HG03066 (cell line): ENCODE measurements at regions not wholly inside any gene's neighbourhood (a gene's known extent, or its start where the extent isn't known, plus 50 kb on each side); places are given as distances from the start of the nearest gene placed in this dataset.

Experiments used
- ATAC-seq: cut with Tn5 transposase; IDR thresholded peaks from one replicate; pipeline ENCODE4 v1.9.1; 2021; ENCODE audit warnings: low read depth; ENCODE audit not compliant: unreplicated experiment

DNA sequence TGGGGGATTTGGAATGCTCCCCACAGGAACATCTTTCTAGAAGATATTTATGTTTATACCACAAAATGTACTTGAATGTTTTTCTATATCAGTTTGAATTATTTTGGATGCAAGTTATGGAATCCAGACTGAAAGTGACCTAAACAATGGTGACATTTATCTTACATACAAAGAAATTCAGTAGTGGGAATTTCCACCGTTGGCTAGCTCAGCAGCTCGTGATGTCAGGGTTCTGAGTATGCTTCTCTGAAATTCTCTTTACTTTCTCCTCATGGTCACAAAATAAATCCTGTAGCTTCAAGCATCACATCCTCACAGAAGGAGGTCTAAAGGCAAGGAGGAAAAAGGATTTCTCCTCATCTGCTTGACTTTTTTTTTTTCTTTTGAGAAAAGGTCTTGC lies 105.3 kb downstream of the AKAIN1 start:
- ATAC-seq: no peak

DNA sequence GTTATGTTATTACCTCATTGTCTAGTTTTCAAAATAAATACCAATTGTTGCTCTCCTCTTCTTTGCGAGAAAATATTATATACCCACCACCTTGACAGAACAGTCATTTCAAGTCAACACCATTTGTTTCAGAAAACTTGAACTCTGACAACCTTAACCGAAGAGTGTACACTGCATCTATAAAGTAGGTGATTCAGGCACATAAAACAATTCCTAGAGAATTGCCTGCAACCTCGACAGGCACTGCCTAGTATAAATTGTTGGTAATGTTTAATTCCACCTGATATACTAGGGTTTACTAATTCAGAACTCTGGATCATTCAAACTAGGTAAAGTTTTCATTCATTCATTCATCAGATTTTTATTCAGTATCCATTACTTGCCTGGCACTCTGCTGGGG lies 121.8 kb downstream of the AKAIN1 start:
- ATAC-seq: no peak

DNA sequence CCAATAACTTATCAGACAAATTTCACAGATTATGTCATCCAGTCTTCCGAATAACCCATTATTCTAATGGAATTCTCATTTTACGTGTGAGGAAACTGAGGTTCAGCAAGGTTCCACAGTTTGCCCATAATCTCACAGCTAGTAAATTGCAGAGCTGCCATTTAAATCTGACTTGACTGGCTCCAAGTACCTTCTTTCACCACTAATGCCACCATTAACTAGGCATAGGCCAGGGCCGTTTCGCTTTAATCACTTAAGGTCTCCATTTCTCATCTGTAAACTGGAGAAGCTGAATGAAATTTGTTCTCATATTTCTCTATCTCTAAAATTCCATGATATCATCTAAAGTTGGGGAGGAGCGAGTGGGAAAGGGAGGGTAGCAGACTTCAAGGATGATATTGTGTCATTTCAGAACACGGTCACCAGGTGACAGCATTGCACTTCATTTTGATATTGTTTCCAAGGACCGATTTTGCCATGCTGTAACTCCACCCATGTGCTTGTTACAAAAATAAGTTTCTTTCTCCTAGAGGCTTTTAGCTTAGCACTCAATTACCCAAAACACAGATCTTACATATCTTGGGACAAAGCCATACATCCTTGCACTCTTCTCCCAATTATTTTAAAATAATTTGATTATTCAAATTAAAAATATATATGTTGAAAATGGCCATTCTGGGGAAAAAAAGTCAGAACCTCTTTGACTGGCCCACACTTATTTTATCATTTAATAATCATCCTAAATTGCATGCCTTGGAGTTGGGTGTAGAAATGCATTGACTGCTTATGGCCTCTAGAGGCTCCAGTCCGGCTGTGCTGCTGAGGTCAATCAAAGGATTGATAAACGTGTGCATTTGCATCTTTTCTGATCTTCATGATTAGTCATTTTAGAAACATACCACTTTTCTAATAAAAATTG lies 123.8 kb downstream of the AKAIN1 start:
- no peak for ATAC-seq

DNA sequence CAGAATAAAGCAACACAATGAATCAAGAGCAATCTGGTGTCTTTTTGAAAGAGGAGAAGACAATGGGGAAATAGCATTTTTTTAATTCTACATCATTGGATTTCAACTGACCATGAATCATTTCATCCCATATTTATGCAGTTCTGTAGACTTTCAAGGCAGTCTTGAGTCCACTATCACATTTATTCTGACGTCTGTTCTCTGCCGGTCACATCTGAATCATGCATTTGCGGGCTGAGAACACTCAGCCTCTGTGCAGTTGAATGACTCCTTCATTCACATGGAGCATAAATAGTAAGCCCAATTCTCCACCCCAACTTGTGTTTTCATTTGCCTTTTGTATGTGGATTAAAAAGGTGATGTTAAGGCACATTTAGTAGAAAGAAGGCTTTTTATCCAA lies 128.2 kb downstream of the AKAIN1 start:
- ATAC-seq: no peak

DNA sequence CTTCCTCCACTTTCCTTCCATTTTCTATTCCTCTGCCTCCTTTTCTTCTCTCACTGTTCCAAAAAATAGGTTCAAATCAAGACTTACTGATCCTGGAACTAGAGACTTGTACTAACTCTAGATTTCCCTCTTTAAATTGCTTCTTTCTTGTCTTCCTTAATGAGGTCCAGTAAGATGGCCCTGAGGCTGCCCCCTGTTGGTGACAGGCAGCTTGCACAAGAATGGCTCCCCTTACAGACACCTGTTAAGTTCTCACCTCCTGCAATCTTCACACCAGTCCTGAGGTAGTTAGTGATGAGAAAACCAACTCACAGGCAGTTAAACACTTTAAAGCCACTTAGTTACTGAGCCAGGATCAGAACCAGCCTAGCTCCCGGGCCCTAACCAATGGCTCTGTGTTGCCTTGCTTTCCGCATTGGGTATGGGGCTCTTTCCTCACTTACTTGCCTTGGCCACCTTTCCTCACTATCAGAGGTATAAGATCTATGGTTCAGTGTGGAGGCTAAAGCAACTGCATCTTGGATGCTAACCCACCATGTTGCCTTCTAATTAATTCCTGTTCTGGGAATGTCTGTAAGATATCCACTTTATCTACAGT lies 130.6 kb downstream of the AKAIN1 start:
- ATAC-seq: no peak

DNA sequence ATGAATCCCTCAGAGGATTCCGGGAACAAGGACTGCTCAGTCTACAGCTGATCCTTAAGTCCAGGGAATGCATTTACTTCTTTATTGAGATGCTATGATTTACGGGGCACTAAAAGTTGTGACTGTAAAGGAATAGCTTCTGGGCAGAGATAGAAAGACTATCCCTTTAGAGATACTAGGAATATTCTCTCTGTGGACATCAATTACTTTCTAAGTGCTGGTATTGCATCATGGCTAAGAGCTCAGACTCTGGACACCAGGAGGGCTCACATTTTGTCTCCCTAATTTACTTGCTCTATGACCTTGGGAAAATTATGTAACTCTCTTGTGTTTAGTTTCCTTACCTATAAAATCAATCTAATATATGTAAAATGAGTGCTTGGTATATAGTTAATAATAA lies 131.4 kb downstream of the AKAIN1 start:
- ATAC-seq: no peak

DNA sequence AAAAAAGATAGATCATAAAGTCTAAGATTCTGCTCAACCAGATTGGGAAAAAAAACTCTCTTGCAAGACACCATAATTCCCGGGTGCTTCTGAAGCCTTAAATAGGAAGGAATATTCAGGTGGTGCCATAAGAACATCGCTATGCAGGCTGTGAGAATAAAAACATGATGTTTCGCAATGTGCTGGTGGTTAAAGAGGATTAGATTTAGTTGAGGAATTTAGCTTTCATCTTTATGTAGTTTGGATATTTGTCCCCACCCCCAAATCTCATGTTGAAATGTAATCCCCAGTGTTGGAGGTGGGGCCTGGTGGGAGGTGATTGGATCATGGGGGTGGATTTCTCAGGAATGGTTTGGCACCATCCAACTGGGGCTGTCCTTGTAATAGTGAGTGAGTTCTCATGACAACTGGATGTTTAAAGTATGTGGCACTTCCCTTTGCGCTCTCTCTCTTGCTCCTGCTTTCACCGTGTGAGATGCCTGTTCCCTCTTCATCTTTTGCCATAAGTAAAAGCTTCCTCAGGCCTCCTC lies 132.2 kb downstream of the AKAIN1 start:
- ATAC-seq: no peak

DNA sequence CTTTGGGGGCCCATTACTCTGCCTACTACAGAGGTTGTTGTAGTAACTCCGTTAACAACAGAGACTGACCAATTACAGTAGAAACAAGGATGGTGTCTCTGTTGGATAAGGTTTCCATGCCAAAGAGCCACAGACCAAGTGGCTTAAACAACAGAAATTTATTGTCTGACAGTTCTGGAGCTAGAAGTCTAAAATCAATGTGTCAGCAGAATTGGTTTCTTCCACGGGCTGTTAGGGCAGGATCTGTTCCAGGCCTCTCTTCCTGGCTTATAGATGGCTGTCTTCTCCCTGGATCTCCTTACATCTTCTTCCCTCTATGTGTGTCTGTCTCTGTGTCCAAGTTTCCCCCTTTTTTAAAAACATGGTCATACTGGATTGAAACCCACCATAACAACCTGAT lies 135.3 kb downstream of the AKAIN1 start:
- ATAC-seq: no peak

DNA sequence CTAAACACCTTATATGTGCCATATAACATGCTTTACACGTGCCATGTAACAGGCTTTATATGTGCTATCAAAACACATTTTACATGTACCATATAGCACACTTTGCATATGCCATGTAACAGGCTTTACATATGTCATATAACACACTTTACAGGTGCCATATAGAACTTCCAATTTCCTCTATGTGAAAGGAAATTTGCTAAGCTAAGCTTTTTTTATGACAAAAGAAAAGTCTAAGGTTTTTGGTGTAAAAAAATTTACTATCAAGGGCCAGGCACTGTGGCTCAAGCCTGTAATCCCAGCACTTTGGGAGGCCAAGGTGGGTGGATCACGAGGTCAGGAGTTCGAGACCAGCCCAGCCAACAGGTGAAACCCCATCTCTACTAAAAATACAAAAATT lies 136.5 kb downstream of the AKAIN1 start:
- ATAC-seq: no peak

DNA sequence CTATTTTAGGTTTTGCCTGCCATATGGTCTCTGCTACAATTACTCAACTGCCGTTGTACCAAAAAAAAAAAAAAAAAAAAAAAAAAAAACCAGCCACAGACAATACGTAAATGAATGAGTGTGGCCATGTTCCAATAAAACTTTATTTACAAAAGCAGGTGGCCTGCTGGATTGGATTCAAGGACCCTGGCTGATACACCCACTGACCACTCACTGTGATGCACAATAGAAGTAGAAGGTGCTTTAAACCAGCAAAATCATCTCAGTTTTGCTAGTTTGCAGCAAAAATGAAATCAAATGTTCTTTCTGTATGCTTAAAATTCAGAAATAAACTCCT lies 137.4 kb downstream of the AKAIN1 start:
- no peak for ATAC-seq

DNA sequence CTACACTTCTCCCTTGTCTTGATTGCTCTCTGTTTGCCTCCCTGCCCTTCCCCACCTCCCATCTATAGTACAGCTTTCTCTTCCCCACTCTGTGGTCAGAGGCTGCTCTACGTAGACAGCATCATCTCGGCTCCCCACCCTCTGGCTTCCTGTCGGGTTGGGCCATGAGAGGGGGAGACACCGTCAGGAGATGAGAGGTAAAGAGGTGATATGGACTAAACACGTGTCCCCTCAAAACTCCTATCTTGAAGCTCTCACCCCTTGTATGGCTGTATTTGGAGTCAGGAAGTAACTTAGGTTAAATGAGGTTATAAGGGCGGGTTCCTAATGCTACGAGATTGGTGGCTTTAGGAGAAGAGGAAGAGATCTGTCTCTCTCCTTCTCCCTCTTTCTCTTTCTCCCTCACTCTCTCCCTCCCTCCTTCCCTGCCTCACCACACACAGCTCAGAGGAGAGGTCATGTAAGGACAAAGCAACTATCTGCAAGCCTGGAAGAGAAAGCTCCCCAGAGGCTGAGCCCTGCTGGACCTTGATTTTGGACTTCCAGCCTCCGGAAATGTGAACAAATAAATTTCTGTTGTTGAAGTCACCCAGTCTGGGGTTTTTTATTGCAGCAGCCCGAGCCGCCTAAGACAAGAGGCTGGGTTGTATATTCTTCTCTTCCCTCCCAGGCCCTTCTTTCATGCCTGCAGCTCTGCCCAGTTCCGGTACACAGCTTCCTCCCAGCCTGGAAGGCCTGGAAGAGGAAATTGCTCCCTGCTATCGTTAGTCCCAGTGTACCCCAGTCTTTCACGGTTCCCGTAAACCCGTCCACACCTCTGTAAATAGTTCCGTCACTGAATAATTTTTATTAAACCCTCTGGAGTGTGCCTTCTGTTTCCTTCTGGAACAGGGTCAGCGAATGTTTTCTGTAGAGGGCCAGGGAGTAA lies 138.0 kb downstream of the AKAIN1 start:
- ATAC-seq: no peak

DNA sequence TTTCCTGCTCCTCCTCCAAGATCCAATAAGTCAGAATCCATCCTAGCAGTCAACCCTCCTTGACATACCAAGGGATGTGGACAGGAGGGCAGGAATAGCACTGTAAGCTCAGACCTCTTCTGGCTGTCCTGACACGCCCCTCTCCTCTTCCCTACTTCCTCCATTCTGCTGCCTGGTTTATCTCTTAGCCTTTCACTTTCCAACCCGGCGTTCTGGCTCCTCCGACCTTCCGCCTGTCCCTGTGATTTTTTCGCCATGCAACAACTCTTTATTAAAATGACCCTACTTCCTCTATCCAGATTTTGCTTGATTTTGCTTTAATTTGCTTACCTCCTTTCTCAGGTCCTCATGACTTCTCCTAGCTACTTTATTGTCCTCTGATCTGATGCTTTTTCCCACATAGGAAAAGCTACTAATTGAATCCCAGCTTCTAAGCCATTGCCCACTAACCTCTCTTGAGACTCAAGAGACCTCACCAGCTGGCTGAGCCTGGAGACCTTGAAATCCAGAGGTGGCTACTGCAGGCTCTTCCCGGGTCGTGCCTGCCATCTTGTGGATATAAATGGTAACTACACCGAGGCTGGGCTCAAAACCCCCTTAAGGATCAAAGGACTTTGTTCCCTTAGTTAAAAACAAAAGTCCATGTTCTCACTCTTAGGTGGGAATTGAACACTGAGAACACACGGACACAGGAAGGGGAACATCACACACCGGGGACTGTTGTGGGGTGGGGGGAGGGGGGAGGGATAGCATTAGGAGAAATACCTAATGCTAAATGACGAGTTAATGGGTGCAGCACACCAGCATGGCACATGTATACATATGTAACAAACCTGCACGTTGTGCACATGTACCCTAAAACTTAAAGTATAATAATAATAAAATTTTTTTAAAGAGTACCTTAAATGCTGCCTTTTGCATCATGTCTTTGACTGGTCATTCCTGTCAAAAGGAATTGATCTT lies 139.4 kb downstream of the AKAIN1 start:
- peak; percentile 67 for ATAC-seq

DNA sequence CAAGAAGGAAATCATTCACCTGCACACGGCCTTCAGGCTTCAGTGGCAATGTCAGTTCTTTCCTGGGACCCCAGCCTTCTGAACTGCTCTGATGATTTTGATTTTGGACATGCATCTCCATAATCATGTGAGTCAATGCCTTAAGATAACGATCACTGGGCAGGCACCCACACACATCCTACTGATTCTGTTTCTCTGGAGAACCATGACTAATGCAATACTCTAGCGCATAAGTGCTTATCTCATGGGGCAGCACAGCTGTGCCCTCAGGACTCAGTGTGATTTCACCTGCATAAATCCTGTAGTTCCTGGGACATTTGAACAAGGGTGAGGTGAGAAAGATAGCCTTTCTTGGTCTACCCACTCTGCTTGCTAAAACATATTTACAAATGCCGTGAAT lies 144.6 kb downstream of the AKAIN1 start:
- no peak for ATAC-seq

DNA sequence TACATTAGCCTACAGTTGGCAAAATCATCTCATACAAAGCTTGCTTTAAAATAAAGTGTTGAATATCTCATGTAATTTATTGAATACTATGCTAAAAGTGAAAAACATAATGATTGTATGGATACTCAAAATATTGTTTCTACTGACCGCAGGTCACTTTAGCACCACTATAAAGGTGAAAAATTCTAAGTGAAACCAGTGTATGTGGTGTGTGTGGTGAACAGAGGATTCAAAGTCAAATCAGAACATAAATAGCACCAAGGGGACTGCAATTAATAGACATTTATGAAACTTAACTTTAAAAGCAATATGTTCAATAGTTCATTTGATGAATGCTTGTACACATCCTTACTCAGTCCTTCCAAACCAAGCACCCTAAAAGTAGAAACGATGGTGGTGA lies 145.8 kb downstream of the AKAIN1 start:
- ATAC-seq: no peak

DNA sequence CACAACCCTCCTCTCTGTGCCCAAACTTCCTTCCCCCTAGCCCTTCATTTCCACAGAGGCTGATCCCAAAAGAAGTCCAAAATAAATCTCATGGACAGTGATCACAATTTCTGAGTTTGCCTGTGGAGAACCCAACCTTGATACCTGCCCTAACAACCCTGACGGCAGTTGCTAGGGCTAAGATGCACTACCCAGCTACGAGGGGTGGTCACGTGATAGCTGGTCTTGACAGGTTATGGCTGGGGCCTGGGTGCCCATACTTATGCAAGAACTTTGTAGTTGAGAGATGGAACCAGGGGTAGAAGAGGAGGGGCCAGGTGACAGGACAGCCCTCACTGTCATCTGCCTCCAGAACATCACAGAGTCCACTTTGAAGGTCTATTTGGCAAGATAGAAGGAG lies 147.9 kb downstream of the AKAIN1 start:
- ATAC-seq: no peak

DNA sequence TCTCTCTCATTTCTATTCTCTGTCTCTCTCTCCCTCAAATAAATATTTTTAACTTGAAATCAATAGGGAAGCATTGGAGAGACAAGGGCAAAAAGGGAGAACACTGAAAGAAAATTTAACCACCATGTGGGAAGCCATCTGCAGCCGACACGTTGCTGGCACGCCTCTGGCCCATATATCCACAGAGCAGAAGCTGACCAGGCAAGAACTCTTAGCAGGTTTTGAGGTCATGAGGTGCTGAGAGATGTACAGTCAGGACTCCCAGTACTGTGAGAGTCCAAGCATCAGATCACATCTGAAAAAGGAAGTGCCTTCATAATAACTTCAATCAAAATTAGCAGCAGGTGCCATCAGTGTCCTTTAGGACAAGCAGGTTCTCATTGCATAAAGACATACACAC lies 156.6 kb downstream of the AKAIN1 start:
- no peak for ATAC-seq

DNA sequence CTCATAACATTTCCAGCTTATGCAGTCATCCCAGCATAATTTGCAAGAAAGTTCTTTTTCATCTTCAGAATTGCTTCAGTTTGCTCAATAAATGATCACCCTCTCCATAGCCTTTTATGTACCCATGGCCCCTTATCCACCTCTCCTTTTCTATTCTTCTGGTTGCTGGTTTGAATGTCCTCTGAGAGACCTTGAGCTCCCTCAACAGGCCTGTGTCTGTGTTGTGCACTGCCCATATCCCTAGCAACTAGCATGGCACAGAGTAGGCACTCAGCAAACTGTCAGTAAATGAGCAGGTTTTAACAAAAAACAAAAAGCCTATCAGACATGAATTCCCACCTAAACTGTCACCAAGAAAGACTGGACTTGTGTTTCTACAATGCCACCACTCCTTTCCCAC lies 160.5 kb downstream of the AKAIN1 start:
- no peak for ATAC-seq

DNA sequence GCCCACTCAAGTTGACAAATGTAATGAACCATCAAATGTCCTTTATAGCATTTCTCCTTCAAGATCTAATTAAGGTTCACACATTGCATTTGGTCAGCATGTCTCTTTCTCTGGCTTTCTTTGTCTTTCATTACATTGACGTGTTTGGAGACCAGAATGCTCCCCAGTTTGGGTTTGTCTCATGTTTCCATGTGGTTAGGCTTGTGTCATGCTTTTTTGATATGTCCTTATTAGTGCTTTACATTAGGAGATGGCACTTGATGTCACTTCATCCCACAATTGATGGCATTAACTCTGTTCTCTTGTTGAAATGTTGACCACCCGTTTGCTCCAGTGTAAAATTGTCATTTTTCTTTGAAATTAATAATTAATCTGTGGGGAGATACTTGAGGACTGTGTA lies 165.8 kb downstream of the AKAIN1 start:
- ATAC-seq: no peak

DNA sequence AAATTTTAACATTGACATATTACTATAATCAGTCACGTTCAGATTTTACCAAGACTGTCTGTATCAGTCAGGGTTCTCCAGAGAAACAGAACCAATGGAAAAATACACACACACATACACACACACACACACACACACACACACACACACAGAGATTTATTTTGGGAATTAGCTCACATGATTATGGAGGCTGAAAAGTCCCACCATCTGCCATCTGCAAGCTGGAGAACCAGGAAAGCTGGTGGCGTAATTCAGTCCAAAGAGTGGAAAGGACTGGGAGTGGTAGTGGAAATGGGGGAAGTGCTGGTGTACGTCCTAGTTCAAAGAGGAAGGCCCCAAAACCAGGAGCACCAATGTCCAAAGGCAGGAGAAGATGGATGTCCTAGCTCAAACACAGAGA lies 166.4 kb downstream of the AKAIN1 start:
- ATAC-seq: no peak

DNA sequence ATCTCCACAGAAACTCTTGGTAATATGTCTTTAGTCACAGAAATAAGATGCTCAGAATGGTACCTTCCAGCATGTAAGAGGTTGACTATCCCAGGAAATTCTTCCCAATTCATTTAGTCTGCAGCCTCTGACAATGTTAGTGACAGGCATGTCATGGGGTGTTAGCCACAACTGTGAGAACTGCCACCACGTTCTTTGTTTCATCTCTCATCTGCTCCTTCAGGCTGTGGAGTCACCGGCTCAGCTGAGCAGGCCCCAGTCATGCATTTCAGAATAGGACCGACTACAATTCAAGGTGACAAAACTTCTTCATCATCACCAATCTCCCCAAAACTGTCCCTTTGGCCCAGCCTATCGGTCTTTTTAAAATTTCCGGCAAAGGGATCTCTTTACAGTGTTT lies 167.5 kb downstream of the AKAIN1 start:
- no peak for ATAC-seq
